GM21447 (cell line): ENCODE measurements at regions not wholly inside any gene's neighbourhood (a gene's known extent, or its start where the extent isn't known, plus 50 kb on each side); places are given as distances from the start of the nearest gene placed in this dataset.
"Not testable (repeated sequence)": the region's sequence is repeated elsewhere in the genome, so short reads cannot be mapped to it uniquely, and the experiment has no call there.

ENCODE experiments used
- ATAC-seq: cut with Tn5 transposase; IDR thresholded peaks from one replicate; pipeline ENCODE4 v1.9.1; 2021; ENCODE audit not compliant: unreplicated experiment

DNA sequence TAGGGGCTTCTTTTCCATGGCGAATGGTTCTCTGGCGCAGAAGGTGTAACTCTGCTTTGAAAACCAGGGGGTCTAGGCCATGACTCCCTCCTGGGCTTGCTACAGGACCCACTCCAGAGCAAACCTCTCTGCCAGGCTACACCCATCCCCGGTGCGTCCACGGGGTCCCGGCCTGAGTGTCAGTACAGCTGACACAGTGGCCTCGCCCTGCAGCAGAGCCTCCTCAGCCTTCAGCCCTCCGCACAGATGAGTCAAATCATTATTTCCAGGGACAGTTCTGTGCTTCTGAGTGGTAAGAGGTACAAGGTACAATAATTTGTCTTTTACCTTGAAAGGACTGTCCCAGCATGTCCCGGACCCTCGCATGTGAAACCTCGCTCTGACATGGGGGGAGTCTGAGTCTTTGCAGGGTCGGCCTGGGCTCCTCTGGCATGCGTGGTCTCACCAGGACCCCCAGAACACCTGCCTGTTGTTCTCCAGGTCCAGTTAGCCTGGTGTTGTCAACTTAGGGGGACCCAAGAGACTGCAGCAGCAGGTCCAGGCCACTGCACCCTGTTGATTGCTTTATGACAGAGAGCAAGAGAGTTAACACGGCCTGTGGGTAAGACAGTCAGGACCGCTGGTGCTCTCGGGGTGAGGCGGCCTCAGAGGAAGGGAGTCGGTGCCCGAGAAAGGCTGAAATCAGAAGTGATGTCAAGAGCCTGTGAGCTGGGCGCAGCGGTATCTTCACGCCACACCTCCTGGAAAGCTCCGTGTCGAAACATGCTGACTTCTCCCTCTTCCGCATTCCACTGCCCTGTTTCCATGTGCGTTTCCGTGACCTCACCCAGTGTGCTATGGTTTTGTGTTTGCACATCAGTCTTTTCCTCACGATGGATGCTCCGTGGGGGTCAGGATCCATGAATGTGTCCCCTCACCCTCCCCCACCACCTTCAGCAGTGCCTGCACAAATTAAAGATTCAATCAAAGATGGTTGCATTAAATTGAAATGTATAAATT lies 340.1 kb downstream of the EIPR1 start:
- no peak for ATAC-seq

DNA sequence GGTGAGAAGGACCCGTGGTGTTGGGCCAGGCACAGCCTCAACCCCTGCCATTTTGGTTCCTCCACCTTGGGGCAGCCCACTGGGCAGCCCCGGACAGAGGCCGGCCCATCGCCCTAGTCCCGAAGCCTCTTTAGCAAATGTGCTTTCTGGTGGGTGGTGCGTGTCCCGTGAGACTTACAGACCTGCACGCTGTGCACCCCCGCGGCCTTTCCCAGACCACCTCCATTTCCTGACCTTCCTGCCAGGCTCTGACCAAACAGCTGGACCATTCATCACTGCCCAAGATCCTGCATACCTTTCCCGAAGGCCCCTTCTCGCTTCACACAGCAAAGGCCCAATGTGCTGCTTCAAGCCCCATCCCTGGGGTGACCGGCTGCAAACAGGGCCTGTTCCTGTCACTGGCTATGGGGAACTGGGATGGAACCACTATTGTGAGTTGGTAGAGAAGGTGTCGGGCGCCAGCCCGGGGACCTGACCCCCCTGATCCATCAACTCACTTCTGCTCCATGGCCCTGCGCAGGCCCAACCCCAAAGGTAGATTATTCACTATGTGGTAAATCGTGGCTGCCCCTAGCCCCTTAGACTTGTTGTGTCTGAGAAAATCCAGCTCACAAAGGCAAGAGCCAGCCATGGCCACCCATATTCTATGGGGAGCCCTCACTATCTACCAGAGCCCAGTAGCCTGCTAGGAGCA lies 341.0 kb downstream of the EIPR1 start:
- ATAC-seq = no peak

DNA sequence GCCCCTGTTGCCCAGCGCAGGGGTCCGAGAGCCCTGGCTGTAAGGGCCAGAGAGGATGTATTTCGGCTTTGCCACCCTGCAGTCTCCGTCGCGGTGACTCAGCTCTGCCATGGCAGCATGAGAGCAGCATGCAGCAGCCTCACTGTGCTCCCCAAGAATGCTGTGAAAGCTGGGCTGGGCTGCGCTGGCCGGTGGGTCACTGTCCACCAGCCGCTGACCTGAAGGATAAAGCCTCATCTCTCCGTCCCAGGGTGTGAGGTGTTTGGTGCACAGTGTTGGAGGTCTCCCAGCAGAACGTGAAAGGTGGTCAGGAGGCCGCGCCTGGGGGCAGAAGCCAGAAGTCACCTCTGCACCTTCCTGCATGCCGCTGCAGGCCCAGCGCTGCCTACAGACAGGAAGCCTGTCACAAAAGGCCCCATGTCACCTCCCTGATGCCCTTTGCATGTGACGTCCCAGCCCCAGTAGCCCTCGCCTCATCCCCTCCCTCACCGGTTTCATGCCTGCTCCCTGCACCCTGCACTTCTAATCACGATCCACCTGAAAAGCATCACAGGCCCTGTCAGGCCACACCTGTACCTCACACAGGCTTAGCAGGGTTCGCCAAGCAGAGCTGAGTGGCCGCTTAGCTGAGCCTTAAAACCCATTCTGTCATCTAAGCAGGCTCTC lies 342.1 kb downstream of the EIPR1 start:
- no peak for ATAC-seq

DNA sequence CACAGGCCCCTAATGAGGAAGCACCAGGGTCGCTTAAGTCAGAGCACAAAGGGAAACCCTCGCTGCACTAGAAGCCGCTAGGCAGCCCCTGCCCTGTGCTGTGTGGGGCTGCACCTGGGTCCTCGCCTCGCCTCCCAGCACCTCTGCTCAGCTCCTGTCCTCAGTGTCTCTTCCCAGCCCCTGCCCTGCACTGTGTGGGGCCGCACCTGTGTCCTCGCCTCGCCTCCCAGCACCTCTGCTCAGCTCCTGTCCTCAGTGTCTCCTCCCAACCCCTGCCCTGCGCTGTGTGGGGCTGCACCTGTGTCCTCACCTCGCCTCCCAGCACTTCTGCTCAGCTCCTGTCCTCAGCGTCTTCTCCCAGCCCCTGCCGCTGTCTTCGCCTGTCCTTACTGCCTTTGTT lies 342.8 kb downstream of the EIPR1 start:
- ATAC-seq = no peak

DNA sequence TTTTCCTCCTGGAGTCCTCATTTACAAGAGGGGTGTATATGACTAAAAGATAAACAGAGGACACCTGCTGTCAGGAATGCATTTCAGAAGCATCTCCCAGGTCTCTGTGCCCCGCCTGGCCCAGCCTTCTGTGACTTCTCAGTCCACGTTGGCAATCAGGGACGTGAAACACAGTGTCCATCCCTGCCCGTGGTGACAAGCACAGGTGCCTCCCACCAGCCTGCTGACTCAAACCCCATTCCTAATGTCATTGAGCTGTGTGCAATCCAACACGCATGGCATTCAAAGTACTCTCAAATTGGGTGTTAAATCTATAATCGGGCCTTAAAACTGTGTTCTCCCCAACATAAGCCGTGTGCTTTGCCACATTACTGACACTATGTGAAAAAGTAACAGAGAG lies 343.2 kb downstream of the EIPR1 start:
- ATAC-seq = no peak

DNA sequence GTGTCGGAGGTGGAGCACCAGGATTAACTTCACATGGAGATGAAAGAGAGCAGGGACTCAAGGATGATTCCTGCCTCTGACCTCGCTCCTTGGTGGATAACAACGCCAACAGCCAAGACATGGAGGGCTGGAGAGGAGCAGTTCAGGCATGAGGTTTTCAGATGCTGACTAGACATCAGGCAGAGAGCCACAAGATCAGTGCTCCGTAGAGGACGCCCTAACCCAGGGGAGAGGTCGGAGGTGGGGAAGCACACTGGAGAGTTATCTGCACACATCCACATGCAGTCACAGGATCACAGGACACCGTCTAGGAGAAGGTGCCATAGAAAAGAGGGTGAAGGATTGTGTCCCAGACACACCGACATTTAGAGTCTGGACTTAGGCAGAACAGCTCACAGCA lies 344.3 kb downstream of the EIPR1 start:
- no peak for ATAC-seq

DNA sequence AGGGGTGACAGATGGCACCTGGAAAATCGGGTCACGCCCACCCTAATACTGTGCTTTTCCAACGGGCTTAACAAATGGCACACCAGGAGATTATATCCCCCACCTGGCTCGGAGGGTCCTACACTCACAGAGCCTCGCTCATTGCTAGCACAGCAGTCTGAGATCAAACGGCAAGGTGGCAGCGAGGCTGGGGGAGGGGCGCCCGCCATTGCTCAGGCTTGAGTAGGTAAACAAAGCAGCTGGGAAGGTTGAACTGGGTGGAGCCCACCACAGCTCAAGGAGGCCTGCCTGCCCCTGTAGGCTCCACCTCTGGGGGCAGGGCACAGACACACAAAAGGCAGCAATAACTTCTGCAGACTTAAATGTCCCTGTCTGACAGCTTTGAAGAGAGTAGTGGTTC lies 346.8 kb downstream of the EIPR1 start:
- ATAC-seq = not testable (repeated sequence)

DNA sequence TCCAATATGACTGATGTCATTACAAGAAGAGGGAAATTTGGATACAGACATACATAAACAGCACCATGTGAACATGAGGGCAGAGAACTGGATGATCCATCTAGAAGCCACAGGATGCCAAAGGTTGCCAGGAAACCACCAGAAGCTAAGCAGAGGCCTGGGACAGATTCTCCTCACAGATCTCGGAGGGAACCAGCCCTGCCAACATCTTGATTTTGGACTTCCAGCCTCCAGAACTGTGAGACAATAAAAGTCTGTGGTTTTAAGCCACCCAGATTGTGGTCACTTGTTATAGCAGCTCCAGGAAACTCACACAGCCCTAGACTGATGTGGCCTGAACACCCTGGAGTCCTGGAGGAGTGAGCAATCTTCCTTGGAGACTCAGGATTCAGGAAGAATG lies 351.6 kb downstream of the EIPR1 start:
- no peak for ATAC-seq

DNA sequence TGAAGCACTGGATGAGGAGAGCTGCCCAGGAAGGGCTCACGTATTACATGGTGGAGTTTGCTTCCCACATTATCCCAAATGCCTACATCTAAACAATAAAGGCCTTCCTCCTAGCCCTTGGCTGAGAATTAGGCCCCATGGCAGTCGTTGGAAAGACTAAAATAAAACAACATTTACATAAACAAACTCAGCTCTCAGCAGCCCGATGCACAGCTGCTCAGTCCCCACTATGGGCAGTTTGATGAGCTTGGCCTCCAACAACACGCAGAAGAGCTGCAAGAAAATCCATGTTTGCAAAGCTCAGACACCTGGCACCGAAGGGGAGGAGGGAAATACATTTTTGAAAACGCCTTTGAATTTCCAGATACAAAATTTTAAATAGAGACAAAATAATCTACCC lies 352.4 kb downstream of the EIPR1 start:
- no peak for ATAC-seq

DNA sequence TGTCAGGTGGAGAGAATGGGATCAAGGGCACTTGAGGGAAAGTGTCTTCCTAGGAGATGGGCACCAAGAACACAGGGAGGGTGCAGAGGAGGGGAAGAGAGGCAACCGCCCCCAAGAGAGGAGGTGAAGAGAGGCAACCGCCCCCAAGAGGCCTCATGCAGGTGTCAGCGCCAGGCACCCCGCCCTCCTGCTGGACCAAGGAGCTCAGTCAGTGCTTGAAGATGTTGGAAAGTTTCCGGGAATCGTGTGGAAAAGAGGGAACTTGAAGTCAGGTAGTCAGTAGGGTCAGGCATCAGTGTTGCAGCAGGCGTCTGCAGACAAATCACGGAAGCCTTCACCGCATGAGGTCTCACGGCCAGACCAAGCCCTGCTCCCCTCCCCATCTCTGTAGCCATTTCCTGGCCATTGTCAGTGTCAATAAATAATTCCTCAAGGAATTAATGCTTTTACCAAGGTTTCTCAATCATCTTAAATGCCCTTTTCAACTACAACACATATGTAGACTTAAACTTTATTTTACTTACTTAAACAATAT lies 353.1 kb downstream of the EIPR1 start:
- no peak for ATAC-seq

DNA sequence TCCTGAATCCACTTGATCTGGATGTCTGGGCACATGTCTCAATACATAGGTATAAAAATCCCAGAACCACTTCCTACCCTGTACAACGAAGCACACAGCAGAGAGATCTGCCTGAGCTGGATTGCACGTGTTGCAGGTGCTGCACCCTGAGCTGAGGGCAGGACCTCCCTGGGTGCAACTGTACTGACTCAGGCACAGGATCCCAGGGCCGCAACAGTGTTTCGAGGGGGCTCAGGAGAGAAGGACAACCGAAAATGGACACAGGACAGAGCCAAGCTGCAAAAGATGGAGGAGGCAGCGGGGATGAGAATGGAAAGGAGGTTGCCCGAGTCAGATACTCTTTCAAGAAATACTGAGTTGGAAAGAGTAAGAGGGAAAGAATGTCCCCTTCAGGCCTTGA lies 354.1 kb downstream of the EIPR1 start:
- no peak for ATAC-seq

DNA sequence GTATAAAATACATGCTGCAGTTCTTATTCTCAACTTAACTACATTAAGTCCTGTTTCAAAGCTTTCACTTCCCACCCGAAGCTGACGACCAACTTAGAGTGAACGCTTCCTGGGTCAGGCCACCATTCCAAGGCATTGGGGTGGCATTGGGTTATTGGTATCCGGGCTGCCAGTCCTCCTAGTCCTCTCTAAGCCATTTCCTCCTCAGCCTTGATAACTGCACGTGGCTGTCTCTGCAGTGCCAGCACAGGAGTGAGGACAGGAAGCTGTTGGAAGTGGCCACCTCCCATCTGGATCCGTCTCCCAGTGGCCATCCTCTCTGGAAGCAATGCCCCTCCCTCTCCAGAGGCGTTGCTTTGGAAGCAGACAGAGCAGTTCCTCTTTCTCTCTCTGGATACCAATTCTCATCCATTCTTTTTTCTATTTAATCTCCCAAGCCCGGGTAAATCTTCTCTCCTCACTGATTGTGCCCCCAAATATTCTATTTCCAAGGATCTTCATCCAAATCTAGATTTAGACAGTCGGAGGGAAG lies 354.7 kb downstream of the EIPR1 start:
- ATAC-seq = no peak

DNA sequence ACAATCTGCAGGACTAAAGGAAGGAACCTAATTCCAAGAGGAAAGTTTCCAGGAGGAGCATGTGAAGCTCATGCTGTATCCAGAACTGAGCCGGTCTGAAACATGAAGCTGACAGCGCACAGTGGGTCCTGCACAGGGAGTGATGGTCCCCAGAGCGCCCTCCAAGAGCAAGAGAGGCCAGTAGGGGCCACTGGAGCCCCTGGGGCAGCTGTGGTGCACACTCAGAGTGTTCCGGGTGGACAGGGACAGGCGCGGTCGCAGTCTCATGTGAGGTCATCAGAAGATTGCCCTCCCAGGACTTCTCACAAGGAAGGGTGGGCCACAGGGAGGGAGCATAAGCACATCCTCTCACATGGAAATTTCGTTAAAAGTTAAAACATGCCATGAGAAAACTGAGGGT lies 355.9 kb downstream of the EIPR1 start:
- no peak for ATAC-seq

DNA sequence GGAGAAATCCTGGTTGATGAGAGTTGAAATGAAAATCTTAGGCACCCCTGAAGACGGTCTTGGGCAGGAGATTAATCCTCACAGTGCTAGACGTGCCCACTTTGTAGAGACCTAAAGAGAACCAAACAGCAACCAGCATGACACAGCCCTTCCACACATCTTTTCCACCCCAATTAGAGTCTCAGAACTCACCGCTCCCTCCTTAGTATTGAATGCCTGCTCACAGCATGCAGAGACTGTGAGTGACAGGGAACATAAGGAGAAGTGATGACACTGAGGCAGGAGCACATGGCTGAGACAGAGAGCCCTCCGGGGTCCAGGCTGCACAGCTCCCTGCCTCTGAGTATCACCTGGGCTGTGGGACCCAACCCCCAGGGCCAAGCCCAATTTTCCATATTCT lies 367.6 kb downstream of the EIPR1 start:
- ATAC-seq = no peak

DNA sequence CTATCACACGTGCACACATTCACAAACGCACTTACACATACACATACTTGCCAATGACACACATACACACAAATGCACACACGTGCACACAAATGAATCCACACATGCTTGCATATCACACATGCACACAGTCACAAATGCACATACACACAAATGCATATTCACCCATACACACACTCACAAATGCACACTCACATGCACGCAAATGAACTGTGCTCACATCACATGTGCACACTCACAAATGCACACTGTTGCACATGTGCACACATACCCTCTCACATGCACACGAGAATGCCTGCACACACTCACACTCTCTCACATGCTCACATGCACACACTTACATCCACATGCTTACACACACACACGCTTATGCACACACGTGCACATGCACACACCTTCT lies 368.1 kb downstream of the EIPR1 start:
- ATAC-seq = no peak

DNA sequence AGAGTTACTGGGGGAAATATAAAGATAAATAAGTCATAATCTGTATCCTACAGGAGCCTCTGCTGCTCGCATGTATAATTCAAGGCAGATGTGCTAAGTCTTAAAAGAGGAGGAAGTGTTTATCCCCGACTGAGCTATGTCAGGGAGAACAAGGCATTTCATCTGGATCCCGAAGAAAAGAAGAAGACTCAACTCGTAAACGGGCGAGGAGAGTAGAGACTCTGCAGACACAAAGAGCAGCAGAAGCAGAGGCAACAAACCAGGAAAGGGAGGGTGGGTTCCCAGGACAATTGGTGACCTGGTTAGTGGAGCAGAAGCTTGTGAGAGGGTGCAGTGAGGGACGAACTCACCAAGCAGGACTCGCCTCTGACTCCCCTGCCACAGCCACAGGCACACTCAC lies 368.6 kb downstream of the EIPR1 start:
- no peak for ATAC-seq

DNA sequence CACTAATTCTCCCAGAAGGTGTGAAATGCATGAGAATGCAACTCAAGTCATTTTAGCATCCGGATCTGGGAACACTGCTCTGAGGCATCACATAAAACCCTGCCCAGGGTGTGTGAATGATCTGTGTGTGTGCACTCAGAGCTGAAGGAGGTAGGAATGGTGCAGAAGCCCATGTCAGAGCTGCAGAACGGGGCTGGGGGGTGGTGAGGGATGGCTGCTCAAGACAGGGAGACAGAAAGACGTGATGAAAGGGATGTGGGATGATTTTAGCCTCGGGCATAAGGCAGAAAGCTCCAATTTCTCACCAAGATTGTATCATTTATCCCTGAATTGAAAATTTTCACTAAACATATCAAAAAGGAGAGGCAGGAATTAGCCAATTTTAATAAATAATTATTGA lies 369.1 kb downstream of the EIPR1 start:
- no peak for ATAC-seq

DNA sequence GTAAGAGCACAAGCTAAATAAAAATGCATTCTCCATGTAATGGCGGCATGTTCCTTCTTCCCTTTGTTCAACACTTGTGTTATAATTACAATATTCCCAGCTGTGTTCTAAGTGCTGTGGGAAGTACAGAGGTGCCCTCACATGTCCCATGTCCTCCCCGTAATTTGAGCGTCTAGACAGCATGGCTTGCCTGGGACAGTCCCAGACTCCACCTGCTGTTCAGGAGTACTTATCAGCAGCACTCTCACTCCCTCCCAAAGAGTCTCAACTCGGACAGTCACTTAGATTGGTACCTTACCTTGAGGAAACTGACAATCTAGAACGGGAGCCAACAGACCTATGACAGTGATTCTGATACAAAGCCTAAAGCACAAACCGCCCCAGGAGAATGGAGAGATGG lies 370.5 kb downstream of the EIPR1 start:
- no peak for ATAC-seq

DNA sequence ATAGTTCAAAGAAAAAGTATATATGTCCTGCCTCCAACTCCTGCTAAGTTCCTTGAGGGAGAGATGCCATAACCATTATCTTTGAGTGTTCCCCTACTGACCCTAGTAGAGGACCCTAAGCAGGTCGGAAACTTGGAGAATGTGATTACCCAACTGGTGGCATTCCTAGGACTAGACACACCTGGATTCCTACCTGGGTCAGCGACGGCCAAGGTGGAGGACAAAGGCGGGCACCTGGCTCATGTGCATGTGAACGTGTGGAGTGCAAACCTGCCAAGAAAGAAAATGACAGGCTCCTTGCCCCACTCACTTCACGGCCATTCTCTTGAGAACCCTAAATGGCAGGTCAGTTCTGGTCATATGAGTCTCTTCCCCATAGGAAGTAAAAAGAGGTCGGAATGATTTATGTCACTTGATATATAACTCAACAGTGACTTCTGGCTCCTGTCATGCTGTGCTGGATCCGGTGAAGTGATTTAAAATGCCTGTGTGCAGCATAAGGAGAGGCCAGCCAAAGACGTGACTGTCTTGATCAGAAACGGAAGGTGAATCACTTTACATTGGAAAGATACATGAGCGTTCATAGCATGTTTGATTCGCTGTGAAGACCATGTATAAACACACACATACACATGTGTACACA lies 371.6 kb downstream of the EIPR1 start:
- no peak for ATAC-seq

DNA sequence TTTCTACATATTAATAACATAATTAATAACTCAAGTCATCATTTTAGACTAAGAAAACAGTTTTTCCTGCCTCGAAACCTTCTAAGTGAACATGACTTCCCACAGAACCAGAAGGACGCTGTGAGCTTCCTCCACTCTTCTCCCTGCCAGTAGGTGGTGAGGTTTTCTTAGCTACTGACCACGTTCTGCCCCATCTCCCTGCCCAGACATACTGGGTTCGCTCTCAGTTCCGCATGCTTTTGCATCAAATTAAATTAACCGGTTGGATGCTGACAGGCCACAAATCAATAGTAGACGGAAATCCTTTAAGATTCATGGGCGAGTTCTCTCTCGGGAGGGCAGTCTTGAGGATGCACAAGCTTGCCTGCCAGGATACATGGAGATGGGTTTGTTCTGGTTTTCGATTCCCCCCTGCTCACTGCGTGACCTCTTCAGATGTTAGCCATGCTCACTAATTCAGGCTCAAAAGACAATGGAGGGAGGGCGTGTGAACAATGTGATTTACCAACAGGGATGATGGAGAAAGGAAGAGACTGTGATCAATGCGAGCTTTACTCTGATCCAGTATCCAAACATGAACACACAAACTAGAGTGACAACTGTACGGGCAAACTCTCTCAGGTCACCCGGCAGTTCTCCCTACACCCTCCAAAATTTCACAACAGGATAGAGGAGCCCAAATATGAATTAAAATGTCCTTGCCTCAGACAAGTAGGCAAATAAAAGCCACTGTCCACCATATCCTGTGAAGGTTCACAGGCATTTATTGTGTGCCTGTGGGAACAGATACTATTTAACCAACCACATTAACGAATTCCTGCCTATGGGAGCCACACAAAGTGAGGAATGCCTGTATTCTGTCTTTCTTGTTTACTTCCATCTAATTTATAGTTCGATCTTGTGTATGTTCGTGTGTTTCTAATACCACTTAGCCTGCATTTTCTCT lies 375.7 kb downstream of the EIPR1 start:
- no peak for ATAC-seq
